Breast epithelium (tissue), 3 donors: ENCODE measurements at regions not wholly inside any gene's neighbourhood (a gene's known extent, or its start where the extent isn't known, plus 50 kb on each side); places are given as distances from the start of the nearest gene placed in this dataset.

Experiments
- CTCF ChIP-seq, 3 donors: fragments of 450-650 bp; IDR thresholded peaks; one replicate each; pipeline ENCODE4 v1.5.1; 2016 to 2017; ENCODE audit warnings: antibody characterized with exemption in 3 of 3, mild to moderate bottlenecking in 3 of 3, moderate library complexity in 3 of 3
- POLR2A ChIP-seq: fragments of 450-650 bp; IDR thresholded peaks from one replicate; pipeline ENCODE4 v1.6.1; 2016; ENCODE audit warnings: antibody characterized with exemption, mild to moderate bottlenecking, moderate library complexity

GRCh38 chr2:200728630-200729029 lies 83.1 kb upstream of the BZW1 start:
- TF ChIP-seq CTCF (IDR thresholded peaks at IDR 0.05) (no peak), POLR2A (no peak)
